GM21390 (cell line): ENCODE measurements at regions not wholly inside any gene's neighbourhood (a gene's known extent, or its start where the extent isn't known, plus 50 kb on each side); places are given as distances from the start of the nearest gene placed in this dataset.
"Not testable (repeated sequence)": the region's sequence is repeated elsewhere in the genome, so short reads cannot be mapped to it uniquely, and the experiment has no call there.

Experiments
- ATAC-seq: cut with Tn5 transposase; IDR thresholded peaks from one replicate; pipeline ENCODE4 v1.9.1; 2021; ENCODE audit not compliant: unreplicated experiment

GRCh38 chr4:179601671-179602070, 2159.4 kb upstream of the AGA start:
- no peak for ATAC-seq

DNA sequence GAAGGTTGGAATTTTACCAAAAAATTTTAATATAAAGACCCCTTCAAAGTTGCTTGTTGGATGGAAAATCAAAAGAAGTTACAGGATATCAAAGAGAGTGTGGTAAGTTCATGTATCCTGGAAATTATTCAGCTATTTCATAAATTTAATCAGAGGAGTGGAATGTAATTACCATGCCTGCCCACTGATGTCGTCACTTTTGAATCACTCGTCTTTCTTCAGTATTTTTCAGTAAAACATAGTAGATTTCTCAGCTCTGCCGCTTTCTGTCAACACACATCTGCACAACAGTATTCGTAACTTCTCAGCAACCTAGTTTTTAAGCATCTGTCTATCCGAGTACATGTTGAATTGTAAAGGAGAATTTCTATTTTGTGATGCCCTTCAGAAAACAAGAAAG, 2163.0 kb upstream of the AGA start:
- no peak for ATAC-seq

- peak; percentile 74 for ATAC-seq
These were observed 2164.8 kb upstream of the AGA start for GRCh38 chr4:179607003-179607402.

- ATAC-seq = no peak
These were observed 2173.5 kb upstream of the AGA start for GRCh38 chr4:179615704-179616103.

- no peak for ATAC-seq
These were observed 2176.7 kb upstream of the AGA start for GRCh38 chr4:179618966-179619365.

DNA sequence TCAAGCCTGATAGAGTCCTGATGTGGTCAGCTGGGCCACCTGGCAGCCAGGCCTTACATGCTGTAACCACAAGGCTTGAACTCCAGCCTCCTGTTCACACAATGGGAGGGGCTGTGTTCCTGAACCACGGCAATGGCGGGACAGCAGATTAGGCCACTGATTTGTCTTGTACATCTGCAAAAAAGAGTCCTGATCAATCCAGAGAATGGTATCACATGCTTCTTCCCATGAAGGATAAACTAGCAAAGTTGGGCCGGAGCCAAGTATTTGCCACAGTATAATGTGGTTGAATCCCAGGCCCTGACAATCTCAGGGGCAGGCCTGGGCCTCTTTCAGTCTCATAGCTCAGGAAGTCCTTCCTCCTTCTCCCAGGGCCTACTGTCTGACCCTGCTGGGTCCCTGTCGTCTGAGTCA, 2182.5 kb upstream of the AGA start:
- no peak for ATAC-seq

GRCh38 chr4:179625406-179625805, 2183.2 kb upstream of the AGA start:
- ATAC-seq = no peak

GRCh38 chr4:179626687-179627086, 2184.4 kb upstream of the AGA start:
- ATAC-seq = no peak

DNA sequence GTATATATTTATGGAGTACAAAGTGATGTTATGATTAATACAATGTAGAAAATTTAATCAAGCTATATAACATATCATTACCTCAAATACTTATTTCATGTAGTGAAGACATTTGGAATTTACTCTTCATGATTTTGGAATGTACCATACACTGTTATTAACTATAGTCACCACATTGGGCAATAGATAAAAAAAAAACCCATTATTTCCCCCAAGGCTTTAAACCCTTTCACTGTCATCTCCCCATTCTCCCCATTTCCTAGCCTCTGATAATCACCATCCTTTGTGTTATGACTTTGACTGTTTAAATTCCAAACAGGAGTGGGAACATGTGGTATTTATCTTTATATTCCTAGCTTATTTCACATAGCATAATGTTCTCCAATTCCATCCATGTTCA, 2189.1 kb upstream of the AGA start:
- ATAC-seq = no peak

DNA sequence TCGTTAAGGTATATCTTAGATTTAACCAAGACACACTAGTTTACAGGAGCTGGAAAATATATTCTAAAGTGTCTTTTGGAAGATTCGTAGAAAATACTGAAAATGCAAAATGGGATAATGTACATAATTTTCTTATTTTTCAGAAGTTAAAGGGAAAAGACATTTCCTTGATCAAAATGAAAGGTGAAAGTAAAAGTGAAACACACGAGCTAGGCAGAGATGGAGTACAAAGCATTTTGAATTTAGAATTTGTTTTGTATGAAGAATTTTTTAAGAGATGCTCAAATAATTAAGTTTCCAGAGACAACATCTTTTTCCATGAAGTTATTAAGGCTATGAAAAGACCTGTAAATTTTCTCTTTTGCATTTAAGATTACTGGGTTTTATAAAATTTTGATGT, 2192.6 kb upstream of the AGA start:
- no peak for ATAC-seq

DNA sequence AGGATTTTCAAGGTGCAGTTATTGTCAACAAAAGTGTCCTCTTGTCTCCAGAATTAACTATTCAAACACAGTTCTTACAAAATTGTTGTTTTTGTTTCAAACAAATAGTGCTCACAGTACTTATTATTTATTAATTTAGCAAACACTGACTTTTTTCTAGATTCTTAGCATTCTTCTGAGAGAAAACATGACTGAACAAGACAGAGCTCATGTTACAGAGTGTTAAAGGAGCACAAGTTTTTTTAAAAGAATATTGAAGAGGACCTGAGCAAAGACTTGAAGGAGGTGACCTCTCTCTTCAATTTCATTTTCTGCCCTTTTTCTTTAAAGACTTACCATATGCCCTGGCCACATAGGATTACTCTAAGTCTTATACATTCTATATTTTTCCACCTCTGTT, 2220.3 kb upstream of the AGA start:
- ATAC-seq = no peak

DNA sequence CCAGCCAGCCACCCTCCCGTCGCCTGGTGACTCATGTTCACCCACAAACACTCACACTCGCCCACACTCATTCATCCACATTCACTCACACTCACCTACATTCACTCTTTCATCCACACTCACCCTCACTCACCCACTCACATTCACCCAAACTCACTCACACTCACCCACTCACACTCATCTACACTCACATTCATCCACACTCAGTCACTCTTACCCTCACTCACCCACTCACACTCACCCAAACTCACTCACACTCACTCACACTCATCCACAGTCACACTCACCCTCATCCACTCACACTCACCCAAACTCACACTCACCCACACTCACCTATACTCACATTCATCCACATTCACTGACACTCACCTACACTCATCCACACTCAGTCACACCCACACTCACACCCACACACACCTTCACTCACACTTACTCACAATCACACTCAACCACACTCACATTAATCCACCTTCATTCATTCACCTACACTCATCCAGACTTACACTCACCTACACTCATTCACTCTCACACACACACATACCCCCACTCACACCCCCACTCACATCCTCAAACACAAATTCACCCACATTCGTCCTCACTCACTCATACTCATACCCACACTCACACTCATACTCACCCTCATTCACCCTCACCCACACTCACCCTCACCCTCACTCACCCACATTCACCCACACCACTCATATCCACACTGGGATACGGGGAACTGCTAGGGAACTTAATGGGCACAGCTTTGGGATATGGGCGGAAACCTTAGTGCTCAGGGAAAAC, 2221.6 kb upstream of the AGA start:
- no peak for ATAC-seq

GRCh38 chr4:179664430-179665027, 2222.3 kb upstream of the AGA start:
- ATAC-seq = no peak

GRCh38 chr4:179666226-179666625, 2224.0 kb upstream of the AGA start:
- ATAC-seq = no peak

DNA sequence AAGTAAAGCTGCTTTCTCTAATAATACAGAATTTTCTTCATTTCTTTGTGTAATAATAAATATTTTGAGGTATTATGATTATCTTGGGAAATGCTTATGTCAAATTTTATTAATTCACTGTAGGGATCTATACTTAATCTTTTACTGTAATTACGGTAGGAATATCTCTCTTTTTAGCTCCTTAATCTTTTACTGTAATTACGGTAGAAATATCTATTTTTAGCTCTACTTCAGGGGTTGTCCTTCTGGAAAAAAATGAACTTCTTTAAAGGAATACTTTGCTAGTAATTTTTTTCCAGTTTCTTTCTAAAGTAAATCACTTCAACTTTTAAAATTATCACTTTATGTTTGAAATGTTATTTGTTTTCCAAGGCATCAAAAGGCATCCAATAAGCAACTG, 2229.4 kb upstream of the AGA start:
- no peak for ATAC-seq

GRCh38 chr4:179678093-179678814, 2236.0 kb upstream of the AGA start:
- no peak for ATAC-seq

- not testable (repeated sequence) for ATAC-seq
These were observed 2241.4 kb upstream of the AGA start for GRCh38 chr4:179683661-179684060.

DNA sequence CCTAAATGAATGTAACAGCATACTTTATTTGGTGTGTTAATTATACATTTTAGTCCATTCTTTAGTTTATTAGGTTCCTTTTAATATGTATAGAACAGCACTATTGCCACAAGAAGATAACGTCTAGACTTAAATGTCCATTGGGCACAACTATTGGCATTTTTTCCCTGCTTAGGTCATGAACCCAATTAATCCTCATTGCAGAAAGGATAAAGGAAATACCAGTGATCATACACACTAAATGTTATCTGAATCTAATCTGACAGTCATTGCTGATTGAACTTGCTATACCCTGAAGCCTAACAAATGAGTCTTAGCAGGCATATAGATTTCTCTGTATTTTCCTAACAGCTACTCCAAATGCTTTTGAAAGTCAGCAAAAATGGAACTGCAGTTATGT, 2250.0 kb upstream of the AGA start:
- ATAC-seq = no peak

- ATAC-seq = no peak
These were observed 2252.9 kb upstream of the AGA start for GRCh38 chr4:179695175-179695574.

GRCh38 chr4:179698321-179698720, 2256.1 kb upstream of the AGA start:
- ATAC-seq = no peak

DNA sequence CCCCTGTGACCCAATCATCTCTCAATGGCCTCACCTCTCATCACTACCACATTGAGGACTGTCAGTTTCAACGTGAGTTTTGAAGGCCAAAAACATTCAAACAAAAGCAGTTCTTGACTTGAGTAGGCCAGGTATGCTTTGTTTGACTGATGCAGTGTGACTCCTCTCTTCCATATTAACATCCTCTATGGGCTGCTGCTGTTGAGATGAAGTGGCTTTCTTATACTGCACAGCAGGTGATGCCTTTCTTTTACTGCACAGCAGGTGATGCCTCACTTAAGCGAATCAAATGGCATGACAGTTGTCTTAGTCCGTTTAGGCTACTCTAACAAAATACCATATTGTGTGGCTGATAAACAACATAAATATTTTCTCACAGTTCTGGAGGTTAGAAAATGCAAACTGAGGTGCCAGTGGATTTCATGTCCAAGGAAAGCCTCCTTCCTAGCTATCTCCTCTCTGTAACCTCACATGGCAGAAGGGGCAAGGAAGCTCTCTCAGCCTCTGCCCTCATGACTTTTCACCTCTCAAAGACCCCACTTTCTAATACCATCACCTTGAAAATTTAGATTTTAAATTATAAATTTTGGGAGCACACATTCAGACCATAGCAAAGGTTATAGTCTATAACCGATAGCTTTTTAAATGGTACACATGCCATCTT, 2267.9 kb upstream of the AGA start:
- no peak for ATAC-seq
